ENCODE measurements at regions not wholly inside any gene's neighbourhood (a gene's known extent, or its start where the extent isn't known, plus 50 kb on each side); places are given as distances from the start of the nearest gene placed in this dataset.

DNA sequence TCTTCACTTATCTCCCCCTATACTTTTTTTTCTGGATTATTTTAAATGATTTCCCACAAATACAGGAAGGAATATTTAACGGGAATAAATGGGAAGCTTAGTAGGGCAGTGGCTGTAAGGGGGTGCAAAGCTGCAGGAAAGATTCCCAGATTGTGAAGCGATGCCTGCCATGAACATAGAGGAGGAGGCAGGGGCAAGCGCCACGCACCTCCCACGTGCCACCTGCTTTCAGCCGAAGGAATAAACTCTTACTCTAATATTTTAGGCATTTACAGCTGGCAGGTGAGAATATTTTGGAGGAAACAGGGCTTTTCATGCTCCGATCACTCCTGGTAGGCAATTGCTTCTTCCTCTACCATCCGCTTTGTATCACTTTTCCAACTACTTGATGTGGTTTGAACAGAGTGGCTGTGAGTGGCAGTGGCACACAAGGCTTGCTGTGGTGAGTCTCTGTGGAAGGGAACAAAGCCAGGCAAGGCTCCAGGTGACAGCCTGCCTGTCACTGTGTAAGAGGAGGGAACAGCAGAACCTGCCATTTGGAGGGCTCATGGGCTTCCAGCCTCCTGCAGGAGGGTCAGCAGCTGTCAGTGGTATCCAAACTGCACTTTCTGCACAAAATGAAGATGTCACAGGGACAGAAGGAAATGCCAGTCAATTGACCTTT lies 54.5 kb upstream of the PLET1 start:
- Histone ChIP-seq H4K91ac (replicated peaks; ENCODE audit: insufficient read length, low read length) (no peak overlapping the region), H3K79me1 (ENCODE audit: low read depth, low read length) (no peaks in the 10 kb centered on the region), H3K9ac (replicated peaks in 1 of 4; ENCODE audit: extremely low read depth in 1 of 4, low read depth in 3 of 4, low read length in 3 of 4) (no peak overlapping the region), H2BK120ac (replicated peaks; ENCODE audit: low read depth, low read length) (no peak overlapping the region), H2BK15ac (ENCODE audit: low read length) (no peak overlapping the region), H2AK5ac (ENCODE audit: low read depth, low read length) (no peak overlapping the region), H3K56ac (replicated peaks; ENCODE audit: insufficient read length, low read depth, low read length) (no peak overlapping the region), H3K79me2 (ENCODE audit: control insufficient read depth in 1 of 2, insufficient read depth in 2 of 2, low read length in 2 of 2) (no peaks in the 10 kb centered on the region), H3K14ac (ENCODE audit: insufficient read length) (no peak overlapping the region), H3K23ac (ENCODE audit: insufficient read length) (no peak overlapping the region), H3K27me3 (replicated peaks in 1 of 4; ENCODE audit: control insufficient read depth in 3 of 4, extremely low read depth in 1 of 4, insufficient read depth in 3 of 4, low read length in 3 of 4) (no peaks in the 10 kb centered on the region), H3K4me1 (replicated peaks in 1 of 4; ENCODE audit: control insufficient read depth in 3 of 4, insufficient read depth in 4 of 4, low read length in 3 of 4) (no peaks in the 10 kb centered on the region), H3K27ac (ENCODE audit: low read depth, low read length) (no peak overlapping the region), H4K8ac (ENCODE audit: extremely low read depth, insufficient read depth, low read length) (no peak overlapping the region), H2AFZ (ENCODE audit: low read length) (no peak overlapping the region), H3K4me3 (ENCODE audit: extremely low read depth in 1 of 4, insufficient read depth in 2 of 4, low read depth in 3 of 4, low read length in 4 of 4) (no peak overlapping the region), H3K4me2 (ENCODE audit: insufficient read depth in 1 of 2, low read depth in 2 of 2, low read length in 2 of 2) (no peak overlapping the region), H4K20me1 (replicated peaks in 1 of 2; ENCODE audit: control insufficient read depth in 1 of 2, insufficient read depth in 2 of 2, low read length in 2 of 2) (no peaks in the 10 kb centered on the region), H2BK20ac (ENCODE audit: low read length) (no peak overlapping the region), H3K18ac (ENCODE audit: extremely low read depth, low read length) (no peak overlapping the region), H3K36me3 (ENCODE audit: control insufficient read depth in 2 of 4, insufficient read depth in 4 of 4, low read length in 3 of 4) (no peaks in the 10 kb centered on the region), H3K4ac (replicated peaks; ENCODE audit: insufficient read length, low read depth, low read length) (no peak overlapping the region), H4K5ac (ENCODE audit: insufficient read length, low read depth, low read length) (no peak overlapping the region), H3K9me3 (ENCODE audit: insufficient read depth in 2 of 2, low read depth in 1 of 2, low read length in 1 of 2) (no peaks in the 10 kb centered on the region), H2BK12ac (ENCODE audit: low read depth, low read length) (no peak overlapping the region), H2BK5ac (ENCODE audit: low read depth, low read length) (no peak overlapping the region), H3K23me2 (ENCODE audit: low read depth, low read length) (no peaks in the 10 kb centered on the region; the same call in 1 of the 2 replicates)
- POLR2A ChIA-PET (ENCODE audit: partially characterized antibody), result no interaction called here
- WGBS, 2 experiments (ENCODE audit: extremely low coverage in 1 of 2, insufficient coverage in 1 of 2, insufficient read length in 1 of 2, insufficient replicate concordance in 2 of 2, low coverage in 1 of 2, low lambda C conversion rate in 2 of 2, missing lambda C conversion rate in 1 of 2), result 83% methylated on average over 8 of the region's 8 CpGs; no CpG with 5 or more reads in 1 of the 2 experiments
- DNase-seq (ENCODE audit: low read depth in 1 of 2, low spot score in 2 of 2) (no peak), FAIRE-seq (no peak)
- CTCF ChIA-PET (ENCODE audit: partially characterized antibody), result interaction anchor here (1.1 to 1.7 kb wide), 2 partner anchors 31 to 33 kb away, joined by 5 read pairs; no protein-coding TSS in a partner anchor
- TF ChIP-seq YY1 (IDR thresholded peaks at IDR 0.05; ENCODE audit: low read depth, low read length) (no peak), SP4 (IDR thresholded peaks at IDR 0.05; ENCODE audit: low read length) (no peak), SRF (IDR thresholded peaks at IDR 0.05; ENCODE audit: low read depth, low read length) (no peak), NANOG (IDR thresholded peaks at IDR 0.05; ENCODE audit: insufficient read depth, low read depth, low read length, poor library complexity, severe bottlenecking) (no peak), SAP30 (IDR thresholded peaks at IDR 0.05; ENCODE audit: insufficient read depth, insufficient replicate concordance, low read length) (no peak), KDM5A (IDR thresholded peaks at IDR 0.05; ENCODE audit: low read length) (no peak)

All from H1 (cell line).